ENCODE measurements at regions not wholly inside any gene's neighbourhood (a gene's known extent, or its start where the extent isn't known, plus 50 kb on each side); places are given as distances from the start of the nearest gene placed in this dataset.

GRCh38 chr3:174531262-174531982 is 327.7 kb upstream of the NAALADL2 start:
- TF ChIP-seq CTCF (conservative IDR thresholded peaks at IDR 0.05 in 1 of 2, IDR thresholded peaks at IDR 0.05 in 1 of 2; ENCODE audit: low read depth in 1 of 2, low read length in 2 of 2): no peak
- TF ChIP-seq EZH2 (IDR thresholded peaks at IDR 0.05; ENCODE audit: low read length, missing control alignments): no peak

Data from fibroblast of lung (primary cell).